T-helper 1 cell treated with Interleukin-12 subunit alpha and Interleukin-12 subunit beta and Interleukin-4 antibody, amounts not matched to agents 30 ng/mL and 1 ng/mL, for 36 hours (primary cell): ENCODE measurements at regions not wholly inside any gene's neighbourhood (a gene's known extent, or its start where the extent isn't known, plus 50 kb on each side); places are given as distances from the start of the nearest gene placed in this dataset.

Experiments used
- intact Hi-C: fragments of 100-400 bp; cut with micrococcal nuclease; formaldehyde crosslinking; loops from one replicate; pipeline ENCODE4 v1.15.1; 2024

- intact Hi-C loops: no loop called here
These were observed 136.9 kb downstream of the RWDD3 start for GRCh38 chr1:95370691-95371562.

- intact Hi-C loops: no loop called here
These were observed 137.8 kb downstream of the RWDD3 start for GRCh38 chr1:95371666-95372282.

DNA sequence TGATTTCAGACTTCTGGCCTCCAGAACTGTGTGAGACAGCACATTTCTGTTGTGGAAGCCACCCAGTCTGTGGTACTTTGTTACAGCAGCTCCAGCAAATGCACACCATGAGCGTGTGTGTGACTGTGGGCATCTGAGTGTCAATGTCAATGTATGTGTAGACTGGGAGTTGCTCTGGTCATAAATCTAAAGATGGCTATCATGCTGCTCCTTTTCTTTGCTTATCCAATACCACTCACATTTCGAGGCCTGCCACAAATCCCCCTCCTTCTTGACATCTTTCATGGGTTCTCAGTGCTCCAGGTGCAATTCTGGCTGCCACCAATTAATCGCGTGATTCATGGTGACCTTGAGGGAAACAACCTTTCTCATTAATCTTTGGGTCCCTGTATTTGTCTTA, 141.2 kb downstream of the RWDD3 start:
- intact Hi-C loops: no loop called here

GRCh38 chr1:95380909-95381308, 146.9 kb downstream of the RWDD3 start:
- intact Hi-C loops: no loop called here

GRCh38 chr1:95382000-95382786, 148.2 kb downstream of the RWDD3 start:
- intact Hi-C loops: no loop called here

DNA sequence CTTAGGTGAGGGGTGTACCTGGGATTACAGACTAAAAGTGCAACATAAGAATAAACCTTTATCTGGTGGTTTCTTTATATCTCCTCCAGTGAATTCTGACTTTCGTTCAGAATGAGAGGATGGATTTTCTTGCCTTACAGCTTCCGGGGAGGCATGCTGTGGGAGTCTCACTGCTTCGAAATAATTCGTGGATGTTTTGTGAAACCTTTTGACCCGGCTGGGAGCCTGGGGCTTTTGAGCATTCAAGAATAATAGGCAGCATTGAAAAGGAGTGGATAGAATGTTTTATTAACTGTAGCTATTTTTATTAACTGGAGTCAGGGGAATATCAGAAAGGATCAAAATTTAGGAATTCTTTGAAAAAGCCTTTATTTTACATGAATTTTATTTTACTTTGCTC, 149.1 kb downstream of the RWDD3 start:
- intact Hi-C loops: no loop called here

GRCh38 chr1:95384567-95384966, 150.6 kb downstream of the RWDD3 start:
- intact Hi-C loops: no loop called here

DNA sequence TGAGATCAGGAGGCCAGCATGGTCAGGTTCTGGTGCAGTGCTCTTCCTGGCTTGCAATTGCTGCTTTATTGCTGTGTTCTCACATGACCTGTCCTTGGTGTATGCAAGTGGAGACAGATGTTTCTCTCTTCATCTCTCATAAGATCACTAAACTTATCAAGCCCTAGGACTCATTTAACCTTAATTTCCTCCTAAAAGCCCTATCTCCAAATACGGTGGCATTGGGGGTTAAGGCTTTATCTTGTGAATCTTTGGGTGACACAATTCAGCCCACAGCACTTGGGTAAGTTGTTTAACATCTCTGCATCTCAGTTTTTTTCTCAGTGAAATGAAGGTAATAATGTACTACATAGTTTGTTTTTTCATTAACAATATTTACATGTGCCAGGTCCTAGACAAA, 152.4 kb downstream of the RWDD3 start:
- intact Hi-C loops: no loop called here

GRCh38 chr1:95386915-95387314, 152.9 kb downstream of the RWDD3 start:
- intact Hi-C loops: no loop called here

DNA sequence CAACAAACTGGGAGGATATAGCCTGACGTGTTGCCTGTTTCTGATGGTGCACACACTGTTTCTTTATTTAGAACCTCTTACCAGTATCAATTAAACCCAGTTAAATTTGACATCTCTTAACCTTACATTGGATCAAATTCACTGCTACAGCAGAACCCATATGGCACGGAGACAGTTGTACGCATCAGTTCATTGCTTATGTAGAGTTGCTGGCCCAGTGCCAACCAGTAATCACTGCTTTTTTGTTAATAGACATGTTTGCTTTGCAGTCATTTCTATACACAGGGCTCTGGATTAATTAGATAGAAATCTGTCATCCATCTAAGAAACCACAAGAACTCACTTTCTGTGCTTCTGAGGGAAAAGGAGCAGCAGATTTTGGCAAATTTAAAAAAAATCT, 154.0 kb downstream of the RWDD3 start:
- intact Hi-C loops: no loop called here

DNA sequence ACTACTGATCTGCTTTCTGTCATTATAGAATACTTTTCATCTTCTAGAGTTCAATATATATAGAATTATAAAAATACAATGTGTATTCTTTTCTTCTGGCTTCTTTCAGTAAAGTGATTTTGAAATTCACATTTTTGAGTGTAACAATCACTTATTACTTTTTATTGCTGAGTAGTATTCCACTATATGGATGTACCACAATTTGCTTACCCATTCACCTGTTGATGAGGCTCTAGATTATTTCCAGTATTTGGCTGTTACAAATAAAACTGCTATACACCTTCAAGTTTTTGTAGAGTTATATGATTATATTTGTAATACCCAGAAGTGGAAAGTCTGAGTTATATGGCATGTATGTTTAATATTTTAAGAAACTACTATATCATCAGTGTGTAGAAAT, 159.4 kb downstream of the RWDD3 start:
- intact Hi-C loops: no loop called here

- intact Hi-C loops: no loop called here
These were observed 162.5 kb downstream of the RWDD3 start for GRCh38 chr1:95396557-95396956.

DNA sequence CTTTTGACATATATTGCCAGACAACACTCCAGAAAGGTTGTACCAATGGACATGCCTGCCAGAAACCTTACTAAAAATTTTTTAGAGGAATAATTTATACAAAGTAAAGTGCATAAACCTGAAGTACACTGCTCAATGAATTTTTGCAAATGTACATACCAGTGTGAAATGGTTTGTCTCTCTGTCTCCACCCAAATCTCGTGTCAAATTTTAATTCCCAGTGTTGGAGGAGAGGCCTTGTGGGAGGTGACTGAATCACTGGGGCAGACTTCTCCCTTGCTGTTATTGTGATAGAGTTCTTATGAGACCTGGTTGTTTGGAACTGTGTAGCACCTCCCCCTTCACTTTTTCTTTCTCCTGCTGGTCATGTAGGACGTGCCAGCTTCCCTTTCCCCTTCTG, 168.8 kb downstream of the RWDD3 start:
- intact Hi-C loops: no loop called here

DNA sequence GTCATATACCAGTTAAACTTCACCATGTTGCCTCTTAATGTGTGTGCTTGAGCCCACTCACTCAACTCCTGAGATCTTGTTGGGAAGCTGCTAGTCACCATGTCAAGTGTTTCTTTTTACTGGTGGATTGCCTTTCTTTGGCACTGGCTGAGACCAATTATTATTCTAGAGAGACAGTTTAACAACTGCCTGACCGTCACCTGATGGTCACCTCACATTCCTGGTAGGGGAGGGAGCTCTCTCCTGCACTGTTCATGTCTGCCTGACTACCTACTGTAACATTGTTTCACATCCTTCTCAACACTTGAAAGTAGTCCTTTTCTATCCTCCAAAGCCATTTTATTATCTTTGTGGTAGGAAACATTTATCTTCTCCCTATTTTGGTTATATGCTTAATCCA, 172.3 kb downstream of the RWDD3 start:
- intact Hi-C loops: no loop called here

DNA sequence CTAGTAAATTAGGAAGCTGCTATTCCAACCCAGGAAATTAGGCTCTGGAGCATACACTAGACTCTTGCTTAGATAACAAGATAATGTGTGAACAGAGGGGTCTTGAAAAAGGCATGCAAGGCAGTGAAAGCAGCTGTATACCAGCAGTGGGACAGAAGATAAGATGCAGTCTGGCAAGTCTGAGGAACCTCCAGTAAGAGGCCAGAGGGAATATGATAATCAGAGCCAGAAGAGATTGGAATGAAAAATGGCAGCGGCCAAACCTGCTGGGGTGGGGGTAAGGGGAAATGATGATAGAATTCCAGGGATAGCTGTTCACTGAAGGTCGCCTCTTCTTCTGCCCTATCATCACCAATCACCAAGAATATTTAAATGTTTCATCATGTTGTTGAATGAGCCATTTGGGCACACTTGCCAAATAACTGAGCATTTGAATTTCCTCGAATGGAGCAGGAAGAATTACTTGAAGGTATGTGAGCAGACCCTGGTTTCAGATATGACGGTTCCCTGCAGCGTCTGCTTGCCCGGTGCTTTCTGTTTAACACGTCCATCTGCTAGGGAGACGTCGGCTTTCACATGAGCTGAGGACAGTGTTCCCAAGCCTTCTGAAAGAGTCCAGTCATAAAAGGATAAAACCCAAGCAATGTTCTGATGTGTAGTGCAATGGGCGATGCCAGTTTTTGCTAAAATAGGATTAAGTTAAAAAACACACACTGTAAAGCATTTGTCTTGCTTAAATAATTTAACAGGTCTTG, 173.3 kb downstream of the RWDD3 start:
- intact Hi-C loops: no loop called here

- intact Hi-C loops: no loop called here
These were observed 173.9 kb downstream of the RWDD3 start for GRCh38 chr1:95407886-95408291.

DNA sequence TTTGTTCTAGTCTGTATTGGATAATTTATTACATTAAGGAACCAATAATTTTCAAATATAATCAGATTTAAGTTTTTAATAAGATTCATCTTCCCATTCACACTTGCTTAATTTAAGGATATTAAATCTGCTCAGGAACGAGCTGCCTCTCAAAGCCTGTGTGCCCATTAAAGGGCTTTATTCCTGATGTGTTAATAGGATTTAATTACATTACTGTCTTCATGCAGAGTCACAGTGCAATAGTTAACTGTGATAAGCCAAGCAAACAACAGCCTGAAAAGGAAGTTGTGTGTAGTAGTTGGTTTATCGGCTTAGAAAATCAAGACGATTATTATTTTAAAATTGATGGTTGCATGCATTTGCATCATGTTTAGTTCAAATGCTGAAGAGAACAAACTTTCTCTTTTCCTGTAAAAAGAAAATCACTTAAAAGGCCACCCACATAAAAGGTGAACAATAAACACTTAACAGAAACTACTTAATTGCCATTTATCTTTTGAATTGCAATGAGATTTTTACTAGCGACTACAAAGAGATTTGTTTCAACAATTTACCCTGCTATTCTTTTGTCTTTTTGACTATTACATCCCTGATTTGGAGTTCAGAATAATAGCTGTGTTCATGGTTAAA, 174.6 kb downstream of the RWDD3 start:
- intact Hi-C loops: no loop called here

DNA sequence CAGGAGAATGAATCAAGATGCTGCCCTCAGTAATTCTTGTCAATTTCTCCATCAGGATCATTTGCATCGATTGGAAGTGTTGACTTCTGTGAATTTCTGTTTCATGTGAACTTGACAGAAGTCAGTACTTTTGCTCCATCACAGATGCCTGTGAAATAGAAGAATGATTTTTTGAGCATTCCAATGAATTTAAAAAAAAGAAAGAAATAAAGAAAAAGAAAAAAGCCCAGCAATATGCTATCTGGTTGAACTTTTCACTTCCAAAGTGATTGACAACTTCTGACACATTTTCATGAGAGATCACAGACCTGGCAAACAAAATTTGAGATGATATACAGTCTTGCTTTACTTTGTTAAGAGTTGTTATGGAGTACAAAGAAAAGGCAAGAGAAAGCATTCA, 175.3 kb downstream of the RWDD3 start:
- intact Hi-C loops: no loop called here

DNA sequence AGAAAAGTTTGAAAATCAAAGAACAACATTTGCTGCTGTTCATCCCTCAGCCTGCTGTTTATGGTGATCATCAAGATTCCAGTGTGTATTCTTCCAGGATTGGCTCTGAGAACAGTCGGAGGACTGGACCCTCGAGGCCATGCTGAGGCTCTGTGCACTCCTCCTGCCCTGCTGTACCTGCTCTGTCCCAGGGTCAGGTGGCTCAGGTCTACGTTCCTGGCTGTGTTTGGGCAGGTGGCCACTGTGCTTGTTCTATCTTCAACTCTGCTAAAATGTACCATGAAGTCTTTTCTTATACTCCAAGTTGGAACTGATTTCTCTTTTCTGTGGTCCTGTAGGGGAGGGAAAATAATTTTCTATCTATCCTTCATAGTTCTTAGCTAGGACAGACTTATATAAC, 175.9 kb downstream of the RWDD3 start:
- intact Hi-C loops: no loop called here

DNA sequence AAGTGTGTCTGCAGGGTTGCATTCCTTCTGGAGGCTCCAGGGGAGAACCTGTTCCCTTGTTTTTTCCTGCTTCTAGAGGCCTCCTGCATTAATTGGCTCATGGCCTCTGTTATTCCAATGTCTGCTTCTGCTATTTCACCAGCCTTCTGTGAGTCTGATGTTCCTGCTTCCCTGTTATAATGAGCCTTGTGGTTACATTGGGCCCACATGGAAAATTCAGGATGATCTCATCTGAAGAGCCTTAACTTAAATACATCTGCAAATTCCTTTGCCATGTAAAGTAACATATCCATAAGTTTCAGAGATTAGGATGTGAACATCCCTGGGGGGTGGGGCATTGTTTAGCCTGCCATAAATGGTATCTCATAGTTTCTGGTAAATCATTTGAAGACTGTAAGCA, 181.1 kb downstream of the RWDD3 start:
- intact Hi-C loops: no loop called here

DNA sequence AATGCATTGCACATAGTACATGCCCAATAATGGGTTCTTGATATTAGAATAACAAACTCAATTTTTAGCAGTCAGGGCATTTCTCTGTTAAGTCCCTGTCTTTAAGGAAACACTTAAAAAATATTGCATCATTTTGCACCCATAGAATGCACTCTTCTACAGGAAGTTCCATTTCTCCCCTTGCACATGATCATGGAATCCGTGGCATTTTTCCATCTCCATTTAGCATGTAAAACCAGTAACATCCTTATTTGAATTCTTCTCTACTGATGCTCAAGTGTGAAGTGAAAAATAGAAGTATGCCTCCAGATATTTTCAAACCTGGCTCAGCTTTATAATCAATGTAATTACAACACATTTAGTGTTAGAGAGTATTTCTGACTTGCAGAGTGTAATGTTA, 192.8 kb downstream of the RWDD3 start:
- intact Hi-C loops: no loop called here
